DND-41 (cell line): ENCODE measurements at regions not wholly inside any gene's neighbourhood (a gene's known extent, or its start where the extent isn't known, plus 50 kb on each side); places are given as distances from the start of the nearest gene placed in this dataset.

Source experiments
- CTCF ChIP-seq: IDR thresholded peaks from 2 replicates; pipeline ENCODE4 v1.5.1; 2012; ENCODE audit warnings: borderline replicate concordance, low read length, moderate library complexity, mild to moderate bottlenecking; ENCODE audit not compliant: poor library complexity, severe bottlenecking; ENCODE audit errors: extremely low read depth
- EZH2 ChIP-seq: IDR thresholded peaks from 3 replicates; pipeline ENCODE4 v1.6.1; 2012; ENCODE audit warnings: borderline replicate concordance, low read depth, mild to moderate bottlenecking, moderate library complexity, low read length, inconsistent platforms; ENCODE audit not compliant: severe bottlenecking

GRCh38 chr20:61106438-61106837 lies 145.6 kb upstream of the CDH4 start:
- TF ChIP-seq CTCF (no peak), EZH2 (no peak)
